Mesenchymal stem cell (in vitro differentiated cells and primary cell): ENCODE measurements at regions not wholly inside any gene's neighbourhood (a gene's known extent, or its start where the extent isn't known, plus 50 kb on each side); places are given as distances from the start of the nearest gene placed in this dataset.

ENCODE experiments used
- DNase-seq: peaks from one replicate; pipeline ENCODE4 v3.0.0-alpha.2; 2013
- H2AFZ ChIP-seq: one replicate; pipeline ENCODE4 v1.6.1; 2013; ENCODE audit warnings: low read depth, mild to moderate bottlenecking, control low read depth, inconsistent platforms, low read length, moderate library complexity
- H2AK5ac ChIP-seq: 2 replicates; pipeline ENCODE4 v1.6.1; 2013; ENCODE audit warnings: low read length, moderate library complexity, mild to moderate bottlenecking, inconsistent platforms; ENCODE audit not compliant: severe bottlenecking
- H2BK120ac ChIP-seq: one replicate; pipeline ENCODE4 v1.6.1; 2013; ENCODE audit warnings: low read depth, mild to moderate bottlenecking, inconsistent platforms, low read length, moderate library complexity
- H2BK12ac ChIP-seq, 2 experiments: one replicate each; pipeline ENCODE4 v1.6.1; 2013; ENCODE audit warnings: inconsistent platforms in 2 of 2, low read length in 2 of 2, mild to moderate bottlenecking in 2 of 2, moderate library complexity in 2 of 2, control low read depth in 1 of 2
- H2BK15ac ChIP-seq: one replicate; pipeline ENCODE4 v1.6.1; 2013; ENCODE audit warnings: mild to moderate bottlenecking, low read depth, inconsistent platforms; ENCODE audit not compliant: poor library complexity, severe bottlenecking
- H2BK5ac ChIP-seq: 2 replicates; pipeline ENCODE4 v1.6.1; 2013; ENCODE audit warnings: low read depth, mild to moderate bottlenecking, low read length, control low read depth, inconsistent platforms; ENCODE audit not compliant: poor library complexity, severe bottlenecking
- H3K14ac ChIP-seq, 2 experiments: one replicate each; pipeline ENCODE4 v1.6.1; 2013; ENCODE audit warnings: inconsistent platforms in 2 of 2, low read length in 2 of 2, control low read depth in 1 of 2, mild to moderate bottlenecking in 1 of 2, moderate library complexity in 1 of 2
- H3K18ac ChIP-seq, 2 experiments: one replicate each; pipeline ENCODE4 v1.6.1; 2013; ENCODE audit warnings: inconsistent platforms in 2 of 2, low read length in 2 of 2, control low read depth in 1 of 2, low read depth in 1 of 2, mild to moderate bottlenecking in 1 of 2
- H3K23ac ChIP-seq, 2 experiments: one replicate each; pipeline ENCODE4 v1.6.1; 2013; ENCODE audit warnings: inconsistent platforms in 2 of 2, low read length in 2 of 2, mild to moderate bottlenecking in 2 of 2, moderate library complexity in 2 of 2, control low read depth in 1 of 2
- H3K27ac ChIP-seq: 2 replicates; pipeline ENCODE4 v1.5.1; 2013; ENCODE audit warnings: mild to moderate bottlenecking, moderate library complexity, low read length, control low read depth, inconsistent platforms; ENCODE audit not compliant: poor library complexity, severe bottlenecking
- H3K27me3 ChIP-seq, 2 experiments: 2 replicates each; pipeline versions ENCODE4 v1.6.1 to v1.7.0; 2013; ENCODE audit warnings: low read length in 2 of 2, mild to moderate bottlenecking in 2 of 2, moderate library complexity in 2 of 2, control low read depth in 1 of 2, inconsistent platforms in 1 of 2; ENCODE audit not compliant: control insufficient read depth in 1 of 2, insufficient read depth in 1 of 2
- H3K36me3 ChIP-seq, 2 experiments: 2 replicates each; pipeline versions ENCODE4 v1.6.1 to v1.7.0; 2013; ENCODE audit warnings: low read length in 2 of 2, control low read depth in 1 of 2, inconsistent platforms in 1 of 2, low read depth in 1 of 2, mild to moderate bottlenecking in 1 of 2; ENCODE audit not compliant: insufficient read depth in 2 of 2, control insufficient read depth in 1 of 2
- H3K4ac ChIP-seq, 2 experiments: one replicate each; pipeline ENCODE4 v1.6.1; 2013; ENCODE audit warnings: inconsistent platforms in 2 of 2, low read length in 2 of 2, mild to moderate bottlenecking in 2 of 2, moderate library complexity in 2 of 2, control low read depth in 1 of 2, low read depth in 1 of 2
- H3K4me1 ChIP-seq: 2 replicates; pipeline ENCODE4 v1.6.1; 2013; ENCODE audit warnings: low read depth, low read length, control low read depth; ENCODE audit not compliant: control insufficient read depth, insufficient read depth
- H3K4me2 ChIP-seq: 2 replicates; pipeline ENCODE4 v1.6.1; 2013; ENCODE audit warnings: low read length, mild to moderate bottlenecking, inconsistent platforms; ENCODE audit not compliant: poor library complexity, severe bottlenecking
- H3K4me3 ChIP-seq, 2 experiments: 2 replicates each; pipeline versions ENCODE4 v1.5.1 to v1.7.0; 2013; ENCODE audit warnings: low read length in 2 of 2, mild to moderate bottlenecking in 2 of 2, control low read depth in 1 of 2, low read depth in 1 of 2; ENCODE audit not compliant: insufficient read depth in 1 of 2
- H3K79me1 ChIP-seq: replicated peaks from 2 replicates; pipeline ENCODE4 v1.6.1; 2013; ENCODE audit warnings: mild to moderate bottlenecking, control low read depth, low read length, inconsistent platforms; ENCODE audit not compliant: poor library complexity, severe bottlenecking
- H3K9ac ChIP-seq: 2 replicates; pipeline ENCODE4 v1.7.0; 2013; ENCODE audit warnings: mild to moderate bottlenecking, low read length, moderate library complexity
- H3K9me3 ChIP-seq: 2 replicates; pipeline ENCODE4 v1.7.0; 2013; ENCODE audit warnings: mild to moderate bottlenecking, low read length; ENCODE audit not compliant: control insufficient read depth
- H4K8ac ChIP-seq: one replicate; pipeline ENCODE4 v1.6.1; 2013; ENCODE audit warnings: inconsistent platforms, mild to moderate bottlenecking, low read length, moderate library complexity
- H4K91ac ChIP-seq: one replicate; pipeline ENCODE4 v1.6.1; 2013; ENCODE audit warnings: mild to moderate bottlenecking, low read length, inconsistent platforms
- WGBS: methylation state at CpG from one replicate; pipeline ENCODE4 v1.1.7; 2013; ENCODE audit warnings: mixed read lengths; 5-methylcytosine and 5-hydroxymethylcytosine counted together

DNA sequence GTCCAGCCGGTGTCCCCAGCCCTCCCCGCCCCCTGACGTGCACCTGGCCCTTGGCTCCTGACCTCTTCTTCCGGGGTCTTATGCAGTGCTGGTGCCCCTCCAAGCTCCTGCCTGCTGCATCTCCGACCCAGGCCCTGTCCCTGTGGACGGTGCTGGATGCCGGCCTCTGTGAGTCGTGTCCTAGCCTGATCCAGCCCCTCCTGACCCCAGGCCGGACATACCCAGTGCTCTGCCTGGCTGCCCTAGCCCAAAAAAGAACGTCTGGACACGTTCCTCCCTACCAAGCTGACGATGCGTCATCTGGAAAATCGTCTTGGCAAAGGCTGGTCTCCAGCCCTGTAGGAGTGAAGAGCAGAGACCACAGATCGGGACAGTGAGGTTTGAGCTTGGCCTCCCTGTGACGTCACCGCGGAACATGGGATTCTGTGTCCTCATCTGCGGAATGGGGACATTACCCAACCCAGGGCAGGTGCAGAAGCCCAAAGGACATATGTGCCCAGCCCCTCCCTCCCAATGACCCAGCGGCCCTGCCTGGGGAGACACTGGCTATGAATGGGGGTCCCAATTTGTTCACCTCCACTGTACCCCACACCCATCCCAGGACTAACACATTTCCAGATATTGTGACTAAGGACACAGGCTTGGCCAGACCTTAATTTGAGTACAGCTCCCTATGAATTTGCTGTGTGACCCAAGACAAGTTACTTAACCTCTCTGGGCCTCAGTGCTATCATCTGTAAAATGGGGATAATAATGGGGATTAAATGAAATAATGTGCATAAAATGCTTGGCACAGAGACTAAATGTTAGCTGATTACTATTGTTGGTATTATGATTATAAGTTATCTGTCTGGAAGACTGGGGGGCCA lies 51.0 kb upstream of the BCL11B start:
- Histone ChIP-seq H3K27ac (no peak overlapping the region), H3K9ac (no peak overlapping the region), H3K9me3 (no peaks in the 10 kb centered on the region), H3K79me1 (no peaks in the 10 kb centered on the region), H3K4me2 (no peak overlapping the region), H2BK5ac (no peak overlapping the region), H3K4me1 (peaks cover 6% of the 10 kb centered on the region), H2AK5ac (no peak overlapping the region), H4K91ac (no peak overlapping the region), H3K36me3 (no peaks in the 10 kb centered on the region), H3K27me3 (peaks cover 5 to 24% of the 10 kb centered on the region in 2 experiments), H3K18ac (no peak overlapping the region), H3K14ac (no peak overlapping the region), H2BK120ac (no peak overlapping the region), H3K23ac (no peak overlapping the region), H3K4me3 (no peak overlapping the region), H4K8ac (no peak overlapping the region), H3K4ac (no peak overlapping the region), H2AFZ (no peak overlapping the region), H2BK12ac (no peak overlapping the region), H2BK15ac (no peak overlapping the region)
- DNase-seq = no peak
- 75% methylated on average over 20 of the region's 20 CpGs for WGBS

DNA sequence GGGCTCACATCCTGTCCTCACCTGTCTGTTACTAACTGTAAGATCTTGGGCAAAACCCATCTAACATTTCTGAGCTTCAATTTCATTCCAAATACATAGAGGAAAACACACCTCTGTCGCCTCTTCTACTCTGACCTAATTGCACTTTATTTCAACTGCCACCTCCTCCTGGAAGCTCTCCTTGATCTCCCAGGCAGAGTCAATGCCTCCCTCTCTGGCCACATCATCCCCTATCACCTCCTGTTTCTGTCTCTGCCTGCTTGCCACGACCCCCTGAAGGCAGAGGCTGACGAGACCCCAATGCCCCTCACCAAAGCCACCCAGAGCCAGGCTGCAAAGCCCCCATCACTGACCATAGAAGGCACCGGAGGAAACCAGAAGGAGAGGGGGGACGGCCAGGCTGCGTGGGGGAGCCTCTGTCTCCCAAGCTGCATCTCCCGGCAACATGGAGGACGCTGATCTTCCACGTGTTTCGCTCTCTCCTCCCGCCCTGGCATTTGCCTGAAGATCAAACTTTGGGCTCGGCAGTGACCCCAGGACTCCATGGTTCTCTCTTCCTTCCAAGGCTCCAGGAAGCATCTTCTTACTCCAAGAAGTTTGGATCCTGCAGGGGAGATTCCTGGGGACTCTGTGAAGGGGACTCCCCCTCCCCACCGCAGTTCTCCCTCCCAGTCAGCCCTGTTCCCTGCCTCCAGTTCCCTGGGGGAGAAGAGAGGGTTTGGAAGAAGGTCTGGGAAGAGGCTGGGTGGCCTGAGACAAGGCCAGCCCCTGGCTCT lies 50.1 kb upstream of the BCL11B start:
- Histone ChIP-seq H3K27me3 (peaks cover 4 to 19% of the 10 kb centered on the region in 2 experiments), H3K4ac (no peak overlapping the region), H2BK12ac (no peak overlapping the region), H2BK5ac (no peak overlapping the region), H3K36me3 (no peaks in the 10 kb centered on the region), H3K23ac (no peak overlapping the region), H2BK15ac (no peak overlapping the region), H3K9me3 (no peaks in the 10 kb centered on the region), H3K4me2 (no peak overlapping the region), H3K18ac (no peak overlapping the region), H3K4me1 (peaks cover 6% of the 10 kb centered on the region), H3K14ac (no peak overlapping the region), H2AK5ac (no peak overlapping the region), H3K79me1 (no peaks in the 10 kb centered on the region), H3K4me3 (no peak overlapping the region), H4K8ac (no peak overlapping the region), H4K91ac (no peak overlapping the region), H3K9ac (no peak overlapping the region), H2BK120ac (no peak overlapping the region), H2AFZ (no peak overlapping the region), H3K27ac (no peak overlapping the region)
- 67% methylated on average over 12 of the region's 13 CpGs for WGBS
- DNase-seq = no peak
